Effector memory CD8-positive, alpha-beta T cell (primary cell): ENCODE measurements at regions not wholly inside any gene's neighbourhood (a gene's known extent, or its start where the extent isn't known, plus 50 kb on each side); places are given as distances from the start of the nearest gene placed in this dataset.

ENCODE experiments used
- ATAC-seq: fragments of 150-1000 bp; cut with Tn5 transposase; replicated peaks from 2 replicates; pipeline ENCODE4 v1.10.0; 2021; ENCODE audit warnings: mild to moderate bottlenecking, moderate library complexity
- DNase-seq, 3 experiments: peaks; one replicate each; pipeline ENCODE4 v3.0.0; 2021
- H3K27ac Mint-ChIP-seq, 2 donors: one replicate each; pipeline ENCODE4 v1.8.0; 2022; ENCODE audit warnings: mild to moderate bottlenecking in 2 of 2, mixed read lengths in 2 of 2, moderate library complexity in 2 of 2
- H3K27me3 Mint-ChIP-seq, 2 donors: one replicate each; pipeline ENCODE4 v1.8.0; 2022; ENCODE audit warnings: mixed read lengths in 2 of 2
- H3K36me3 Mint-ChIP-seq: one replicate; pipeline ENCODE4 v1.8.0; 2022; ENCODE audit warnings: mild to moderate bottlenecking, moderate library complexity, mixed read lengths; ENCODE audit not compliant: insufficient read depth
- H3K4me1 Mint-ChIP-seq, 2 donors: one replicate each; pipeline ENCODE4 v1.8.0; 2022; ENCODE audit warnings: low read depth in 2 of 2, mixed read lengths in 2 of 2
- H3K4me3 Mint-ChIP-seq, 2 donors: one replicate each; pipeline ENCODE4 v1.8.0; 2022; ENCODE audit warnings: mild to moderate bottlenecking in 2 of 2, mixed read lengths in 2 of 2, moderate library complexity in 2 of 2
- H3K9me3 Mint-ChIP-seq, 2 donors: one replicate each; pipeline ENCODE4 v1.8.0; 2022; ENCODE audit warnings: mixed read lengths in 2 of 2

DNA sequence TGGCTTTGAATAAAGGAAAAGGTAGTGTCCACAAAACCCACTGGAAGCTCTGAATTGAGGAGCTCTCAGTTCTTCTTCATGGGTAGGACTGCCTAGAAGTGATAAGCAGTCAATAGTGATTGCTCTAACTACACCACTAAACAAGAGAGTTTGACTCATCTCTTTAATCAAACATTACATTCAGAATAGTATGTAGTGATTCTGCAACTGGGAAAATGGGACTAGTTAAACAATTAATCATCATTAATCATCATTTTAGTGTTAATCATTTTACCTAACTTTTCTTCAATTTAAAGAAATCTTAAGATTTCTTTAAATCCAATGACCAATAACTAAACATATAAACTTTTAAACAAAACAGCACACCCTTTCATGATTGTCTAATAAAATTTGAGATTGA is 484.0 kb upstream of the FZD8 start:
- Mint-ChIP-seq H3K9me3 (peaks cover 2 to 15% of the 10 kb centered on the region in 2 donors), H3K36me3 (no peaks in the 10 kb centered on the region), H3K4me3 (no peak overlapping the region), H3K27me3 (no peaks in the 10 kb centered on the region), H3K4me1 (no peaks in the 10 kb centered on the region), H3K27ac (no peak overlapping the region)
- ATAC-seq (no peak), DNase-seq (no peak)

- no peak for ATAC-seq
- Mint-ChIP-seq H3K4me1 (no peaks in the 10 kb centered on the region), H3K27ac (no peak overlapping the region), H3K27me3 (no peaks in the 10 kb centered on the region), H3K4me3 (no peak overlapping the region), H3K9me3 (peaks cover 7 to 19% of the 10 kb centered on the region in 2 donors), H3K36me3 (no peaks in the 10 kb centered on the region)
- DNase-seq = no peak
Measured at GRCh38 chr10:36119455-36119854, 477.4 kb upstream of the FZD8 start.

GRCh38 chr10:36118314-36118713 is 476.2 kb upstream of the FZD8 start:
- Mint-ChIP-seq H3K36me3 (no peaks in the 10 kb centered on the region), H3K9me3 (peaks cover 10 to 19% of the 10 kb centered on the region in 2 donors), H3K27me3 (no peaks in the 10 kb centered on the region), H3K4me3 (no peak overlapping the region), H3K27ac (no peak overlapping the region), H3K4me1 (no peaks in the 10 kb centered on the region)
- DNase-seq (no peak), ATAC-seq (no peak)

GRCh38 chr10:36117890-36118289 is 475.8 kb upstream of the FZD8 start:
- no peak overlapping the region for H3K4me3 Mint-ChIP-seq
- no peaks in the 10 kb centered on the region for H3K4me1 Mint-ChIP-seq
- H3K9me3 Mint-ChIP-seq = peaks cover 10 to 19% of the 10 kb centered on the region in 2 donors
- H3K27me3 Mint-ChIP-seq = no peaks in the 10 kb centered on the region
- no peak for DNase-seq
- no peak for ATAC-seq
- H3K36me3 Mint-ChIP-seq = no peaks in the 10 kb centered on the region
- no peak overlapping the region for H3K27ac Mint-ChIP-seq

DNA sequence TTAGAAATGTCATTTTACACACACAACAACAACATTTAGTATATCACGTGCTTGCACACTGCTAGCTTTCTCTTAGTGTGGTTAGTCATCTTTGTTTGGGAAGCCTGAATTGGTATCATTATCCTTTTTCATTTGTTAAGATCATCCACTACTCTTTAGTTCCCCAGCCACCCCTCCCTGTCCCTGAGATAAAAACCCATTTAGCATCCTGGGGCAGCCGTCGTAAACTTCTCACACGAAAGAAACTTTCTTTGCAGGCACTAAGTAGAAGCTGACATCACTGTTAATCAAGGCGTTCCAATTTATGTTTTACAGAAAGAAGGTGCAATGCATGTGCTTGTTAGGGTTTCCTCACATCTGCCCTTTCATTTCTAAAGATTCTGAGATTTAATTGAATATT is 475.1 kb upstream of the FZD8 start:
- Mint-ChIP-seq H3K9me3 (peaks cover 8 to 22% of the 10 kb centered on the region in 2 donors), H3K27me3 (no peaks in the 10 kb centered on the region), H3K4me1 (no peaks in the 10 kb centered on the region), H3K27ac (no peak overlapping the region), H3K36me3 (no peaks in the 10 kb centered on the region), H3K4me3 (no peak overlapping the region)
- ATAC-seq (no peak), DNase-seq (no peak)

DNA sequence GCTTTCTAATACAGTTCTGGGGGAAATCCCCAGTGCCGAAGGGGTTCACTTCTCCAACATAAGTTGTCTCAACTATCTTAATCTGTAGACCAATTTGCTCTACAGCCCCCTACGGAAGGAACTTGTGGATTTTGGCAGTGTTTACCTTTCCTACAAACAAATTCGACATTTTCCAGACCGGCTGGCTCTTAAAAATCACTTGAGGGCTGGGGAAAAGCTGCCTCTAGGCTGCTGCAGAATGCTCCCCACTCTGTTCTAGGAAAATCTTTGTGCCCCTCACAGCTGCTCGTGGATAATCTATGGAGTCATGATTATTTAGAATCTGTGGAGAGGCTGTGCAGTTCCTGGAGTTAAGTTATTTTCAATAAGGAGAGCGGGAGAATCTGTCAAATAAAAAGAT is 474.6 kb upstream of the FZD8 start:
- Mint-ChIP-seq H3K9me3 (peaks cover 10 to 23% of the 10 kb centered on the region in 2 donors), H3K4me3 (no peak overlapping the region), H3K27ac (no peak overlapping the region), H3K27me3 (no peaks in the 10 kb centered on the region), H3K36me3 (no peaks in the 10 kb centered on the region), H3K4me1 (no peaks in the 10 kb centered on the region)
- ATAC-seq (no peak), DNase-seq (no peak)

GRCh38 chr10:36116040-36116439 is 473.9 kb upstream of the FZD8 start:
- ATAC-seq = no peak
- DNase-seq = no peak
- H3K9me3 Mint-ChIP-seq = peaks cover 10 to 23% of the 10 kb centered on the region in 2 donors
- no peaks in the 10 kb centered on the region for H3K27me3 Mint-ChIP-seq
- H3K4me1 Mint-ChIP-seq = no peaks in the 10 kb centered on the region
- no peak overlapping the region for H3K27ac Mint-ChIP-seq
- H3K4me3 Mint-ChIP-seq = no peak overlapping the region
- no peaks in the 10 kb centered on the region for H3K36me3 Mint-ChIP-seq

GRCh38 chr10:36115364-36115763 is 473.3 kb upstream of the FZD8 start:
- ATAC-seq = no peak
- Mint-ChIP-seq H3K27me3 (no peaks in the 10 kb centered on the region), H3K4me1 (no peaks in the 10 kb centered on the region), H3K27ac (no peak overlapping the region), H3K4me3 (no peak overlapping the region), H3K9me3 (peaks cover 10 to 22% of the 10 kb centered on the region in 2 donors), H3K36me3 (no peaks in the 10 kb centered on the region)
- DNase-seq = no peak

DNA sequence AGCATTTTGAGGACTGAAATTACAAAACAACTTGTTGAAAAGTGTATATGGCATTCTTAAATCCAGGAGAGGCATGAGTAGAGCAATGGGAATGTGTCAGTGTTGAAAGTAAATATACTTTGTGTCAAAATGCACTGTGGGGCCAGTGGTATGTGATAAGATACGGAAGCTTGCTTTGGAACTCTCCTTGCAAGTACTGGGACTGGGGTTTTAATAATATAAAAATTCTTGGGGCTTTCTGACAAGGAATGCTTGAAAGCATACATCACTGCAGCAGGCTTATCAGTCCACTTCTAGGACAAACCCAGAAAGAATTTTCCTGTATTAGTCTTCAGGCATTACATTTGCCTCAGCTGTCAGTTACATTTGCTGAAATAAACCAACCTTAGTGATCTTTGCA is 472.8 kb upstream of the FZD8 start:
- Mint-ChIP-seq H3K9me3 (peaks cover 10 to 17% of the 10 kb centered on the region in 2 donors), H3K27ac (no peak overlapping the region), H3K4me1 (no peaks in the 10 kb centered on the region), H3K27me3 (no peaks in the 10 kb centered on the region), H3K4me3 (no peak overlapping the region), H3K36me3 (no peaks in the 10 kb centered on the region)
- DNase-seq = no peak
- no peak for ATAC-seq

- Mint-ChIP-seq H3K27ac (no peak overlapping the region), H3K36me3 (no peaks in the 10 kb centered on the region), H3K4me3 (no peak overlapping the region), H3K4me1 (no peaks in the 10 kb centered on the region), H3K27me3 (no peaks in the 10 kb centered on the region), H3K9me3 (peaks cover 10 to 15% of the 10 kb centered on the region in 2 donors)
- DNase-seq (no peak), ATAC-seq (no peak)
Measured at GRCh38 chr10:36114141-36114540, 472.0 kb upstream of the FZD8 start.

- no peak overlapping the region for H3K4me3 Mint-ChIP-seq
Measured at GRCh38 chr10:36111676-36112075, 469.6 kb upstream of the FZD8 start.

GRCh38 chr10:36110097-36110496 is 468.0 kb upstream of the FZD8 start:
- ATAC-seq (no peak), DNase-seq (no peak)
- Mint-ChIP-seq H3K36me3 (no peaks in the 10 kb centered on the region), H3K27me3 (no peaks in the 10 kb centered on the region), H3K27ac (no peak overlapping the region), H3K4me3 (no peak overlapping the region), H3K9me3 (peaks cover 4 to 6% of the 10 kb centered on the region in 2 donors), H3K4me1 (no peaks in the 10 kb centered on the region)

More at GRCh38 chr10:36111676-36112075, 469.6 kb upstream of the FZD8 start:
- Mint-ChIP-seq H3K9me3 (peaks cover 4 to 6% of the 10 kb centered on the region in 2 donors), H3K36me3 (no peaks in the 10 kb centered on the region), H3K4me1 (no peaks in the 10 kb centered on the region), H3K27ac (no peak overlapping the region), H3K27me3 (no peaks in the 10 kb centered on the region)
- ATAC-seq = no peak
- no peak for DNase-seq

DNA sequence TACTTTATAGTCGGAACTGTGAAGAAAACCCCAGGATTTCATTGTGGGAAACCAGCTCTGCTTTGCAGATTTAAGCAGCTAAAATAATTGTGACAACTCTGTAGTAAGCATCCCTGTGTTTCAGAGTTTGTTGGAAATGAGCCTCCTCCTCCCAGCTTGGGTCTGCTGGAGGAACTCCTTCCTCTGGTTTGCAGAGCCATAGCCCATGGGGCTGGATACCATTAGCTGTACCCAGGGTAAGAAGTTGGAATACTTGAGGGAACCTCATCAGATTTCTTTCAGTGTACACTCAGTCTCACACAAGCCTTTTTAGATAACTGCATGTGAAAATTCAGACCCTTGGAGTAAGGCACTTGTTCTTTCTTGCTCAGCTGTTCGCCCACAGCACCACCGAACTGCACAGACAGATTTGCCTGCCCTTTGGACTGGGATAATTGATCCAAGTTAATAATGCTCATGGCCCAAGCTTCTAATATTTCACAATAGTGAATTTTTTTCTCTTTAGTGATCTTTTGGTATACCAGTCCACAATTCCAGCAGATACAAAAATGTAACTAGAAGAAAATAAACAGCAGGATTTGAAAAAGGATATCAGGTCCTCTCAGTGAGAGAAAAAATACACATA is 467.4 kb upstream of the FZD8 start:
- Mint-ChIP-seq H3K36me3 (no peaks in the 10 kb centered on the region), H3K4me1 (no peaks in the 10 kb centered on the region), H3K27ac (no peak overlapping the region), H3K4me3 (no peak overlapping the region), H3K27me3 (no peaks in the 10 kb centered on the region), H3K9me3 (peaks cover 4 to 7% of the 10 kb centered on the region in 2 donors)
- ATAC-seq = no peak
- DNase-seq = no peak

DNA sequence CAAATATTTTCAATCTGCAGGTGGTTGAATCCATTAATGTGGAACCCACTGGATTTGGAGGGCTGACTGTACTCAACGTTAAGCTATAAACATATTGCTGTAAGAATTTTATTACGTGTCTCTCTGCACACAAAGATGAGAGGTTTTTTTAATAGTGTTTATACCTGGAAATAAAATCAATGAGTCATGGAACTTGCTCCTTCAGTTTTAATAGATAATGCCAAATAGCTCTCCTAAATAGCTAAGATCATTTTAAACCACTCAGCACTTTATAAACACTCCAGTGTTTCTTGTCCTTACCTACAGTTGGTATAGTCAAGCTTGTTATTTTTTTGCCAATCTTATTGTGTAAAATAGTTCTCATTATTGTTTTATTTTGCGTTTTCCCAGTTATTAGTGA is 455.6 kb upstream of the FZD8 start:
- Mint-ChIP-seq H3K27me3 (no peaks in the 10 kb centered on the region), H3K36me3 (no peaks in the 10 kb centered on the region), H3K9me3 (peaks cover 5 to 8% of the 10 kb centered on the region in 2 donors), H3K4me1 (no peaks in the 10 kb centered on the region), H3K4me3 (no peak overlapping the region), H3K27ac (no peak overlapping the region)
- ATAC-seq (no peak), DNase-seq (no peak)

DNA sequence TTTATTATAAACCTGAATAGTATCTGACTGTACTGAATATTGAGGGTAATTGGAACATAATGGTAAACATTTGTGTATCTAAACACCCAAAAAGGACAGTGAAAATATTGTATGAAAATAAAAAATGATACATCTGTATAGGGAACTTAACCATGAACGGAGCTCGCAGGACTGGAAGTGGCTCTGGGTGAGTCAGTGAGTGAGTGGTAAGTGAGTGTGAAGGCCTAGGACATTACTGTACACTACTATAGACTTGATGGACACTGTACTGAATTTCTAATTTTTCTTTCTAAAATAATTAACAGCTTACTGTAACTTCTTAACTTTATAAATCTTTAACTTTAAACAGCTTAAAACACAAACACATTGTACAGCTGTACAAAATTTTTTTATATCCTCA is 454.5 kb upstream of the FZD8 start:
- H3K4me3 Mint-ChIP-seq = no peak overlapping the region
- H3K27ac Mint-ChIP-seq = no peak overlapping the region
- no peak for ATAC-seq
- no peaks in the 10 kb centered on the region for H3K36me3 Mint-ChIP-seq
- H3K27me3 Mint-ChIP-seq = no peaks in the 10 kb centered on the region
- DNase-seq = no peak
- H3K4me1 Mint-ChIP-seq = no peaks in the 10 kb centered on the region
- peaks cover 6 to 8% of the 10 kb centered on the region in 2 donors for H3K9me3 Mint-ChIP-seq
